AG09319 (cell line): ENCODE measurements at regions not wholly inside any gene's neighbourhood (a gene's known extent, or its start where the extent isn't known, plus 50 kb on each side); places are given as distances from the start of the nearest gene placed in this dataset.
"Not testable (repeated sequence)": the region's sequence is repeated elsewhere in the genome, so short reads cannot be mapped to it uniquely, and the experiment has no call there.

ENCODE experiments used
- DNase-seq: peaks from one replicate; pipeline ENCODE4 v3.0.0-alpha.2; 2010; ENCODE audit warnings: low read depth; ENCODE audit errors: extremely low read depth
- CTCF ChIP-seq: IDR thresholded peaks from 2 replicates; pipeline ENCODE4 v1.5.1; 2011; ENCODE audit warnings: low read depth, mild to moderate bottlenecking, inconsistent platforms, low read length, moderate library complexity

- no peak for TF ChIP-seq CTCF
- DNase-seq = peak; percentile 54
Measured at GRCh38 chr7:120064565-120064964, 208.4 kb upstream of the KCND2 start.

GRCh38 chr7:120066898-120067297 is 206.1 kb upstream of the KCND2 start:
- DNase-seq = not testable (repeated sequence)

GRCh38 chr7:120070201-120070600 is 202.8 kb upstream of the KCND2 start:
- no peak for TF ChIP-seq CTCF
- no peak for DNase-seq

GRCh38 chr7:120077777-120078176 is 195.2 kb upstream of the KCND2 start:
- TF ChIP-seq CTCF = no peak
- DNase-seq = no peak

- TF ChIP-seq CTCF = no peak
Measured at GRCh38 chr7:120079022-120079421, 194.0 kb upstream of the KCND2 start.

GRCh38 chr7:120079704-120080103 is 193.3 kb upstream of the KCND2 start:
- no peak for TF ChIP-seq CTCF
- DNase-seq = no peak

More at GRCh38 chr7:120079022-120079421, 194.0 kb upstream of the KCND2 start:
- no peak for DNase-seq

- not testable (repeated sequence) for DNase-seq
Measured at GRCh38 chr7:120086468-120086867, 186.5 kb upstream of the KCND2 start.

- no peak for DNase-seq
- no peak; the same call in 1 of the 2 replicates for TF ChIP-seq CTCF
Measured at GRCh38 chr7:120089968-120090367, 183.0 kb upstream of the KCND2 start.

GRCh38 chr7:120091807-120092206 is 181.2 kb upstream of the KCND2 start:
- DNase-seq = no peak
- TF ChIP-seq CTCF = no peak
